ENCODE measurements at regions not wholly inside any gene's neighbourhood (a gene's known extent, or its start where the extent isn't known, plus 50 kb on each side); places are given as distances from the start of the nearest gene placed in this dataset.

GRCh38 chr18:45350404-45351156 is 264.7 kb upstream of the SLC14A2 start:
- no peak for TF ChIP-seq ZNF692 (tag by site-specific recombination; IDR thresholded peaks at IDR 0.05)
- no peak for TF ChIP-seq MZF1 (tag by site-specific recombination; IDR thresholded peaks at IDR 0.05; ENCODE audit: borderline replicate concordance)
- no peak for TF ChIP-seq ZNF707 (tag by site-specific recombination; IDR thresholded peaks at IDR 0.05)
- TF ChIP-seq TCF7L2 (IDR thresholded peaks at IDR 0.05; ENCODE audit: borderline replicate concordance, low read depth, low read length): no peak
- no peak for TF ChIP-seq ZNF639 (tag by site-specific recombination; IDR thresholded peaks at IDR 0.05)
- no peak for TF ChIP-seq ZNF292 (tag by site-specific recombination; IDR thresholded peaks at IDR 0.05; ENCODE audit: borderline replicate concordance, low read depth)
- no peak for TF ChIP-seq ZNF404 (tag by site-specific recombination; IDR thresholded peaks at IDR 0.05)
- no peak for TF ChIP-seq ZNF391 (tag by site-specific recombination; IDR thresholded peaks at IDR 0.05; ENCODE audit: borderline replicate concordance, low read depth)

Measured in HEK293 (cell line).